ENCODE measurements at regions not wholly inside any gene's neighbourhood (a gene's known extent, or its start where the extent isn't known, plus 50 kb on each side); places are given as distances from the start of the nearest gene placed in this dataset.

DNA sequence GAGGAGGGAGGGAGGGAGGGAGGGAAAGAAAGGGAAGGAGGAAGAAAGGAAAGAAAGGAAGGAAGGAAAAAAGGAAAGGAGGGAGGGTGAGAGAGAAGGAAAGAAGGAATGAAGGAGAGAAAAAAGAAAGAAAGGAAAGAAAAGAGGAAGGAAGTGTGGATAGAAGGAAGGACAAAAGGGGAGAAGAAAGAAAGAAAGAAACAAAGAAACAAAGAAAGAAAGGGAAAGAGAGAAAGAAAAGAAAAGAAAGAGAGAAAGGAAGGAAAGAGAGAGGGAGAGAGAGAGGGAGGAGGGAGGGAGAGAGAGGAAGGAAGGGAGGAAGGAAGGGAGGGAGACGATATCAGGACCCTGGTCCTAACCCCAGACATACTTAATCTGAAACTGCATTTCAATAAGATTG lies 146.2 kb upstream of the ZC3H11B start (continued):
- no peak for TF ChIP-seq CHD2 (IDR thresholded peaks at IDR 0.05; ENCODE audit: low read length, partially characterized antibody)
- TF ChIP-seq TEAD4 (IDR thresholded peaks at IDR 0.05; ENCODE audit: borderline replicate concordance, insufficient read depth): no peak
- no peak for TF ChIP-seq RFX5 (IDR thresholded peaks at IDR 0.05; ENCODE audit: low read length)

DNA sequence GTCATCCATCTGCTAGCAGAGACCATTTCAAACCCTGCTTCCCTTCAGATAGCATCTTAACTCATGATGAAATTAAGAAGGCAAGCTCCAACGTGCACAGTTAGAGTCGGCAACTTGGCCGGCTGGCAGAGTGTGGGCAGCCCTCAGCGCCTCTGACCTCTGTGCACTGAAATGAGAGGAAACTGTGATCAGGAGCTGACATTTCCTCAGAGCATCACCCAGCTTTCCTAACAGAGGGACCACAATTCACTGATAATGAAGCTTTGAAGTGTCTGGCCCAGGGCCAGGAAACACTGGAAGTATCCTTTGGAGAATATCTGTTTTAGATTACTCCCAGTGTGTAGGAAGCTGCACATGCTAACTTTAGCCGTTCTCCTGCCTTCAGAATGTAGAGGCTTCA lies 145.0 kb upstream of the ZC3H11B start:
- no peak overlapping the region; a peak in 1 of 4 replicates for H3K4me3 ChIP-seq (ENCODE audit: low read depth in 2 of 2, low read length in 1 of 2)
- no peaks in the 10 kb centered on the region for H4K20me1 ChIP-seq (ENCODE audit: insufficient read depth)
- H3K36me3 ChIP-seq (replicated peaks in 1 of 2; ENCODE audit: control insufficient read depth in 1 of 2, insufficient read depth in 2 of 2, low read length in 1 of 2): no peaks in the 10 kb centered on the region
- H3K9me2 ChIP-seq: no peaks in the 10 kb centered on the region
- 20% methylated on average over 5 of the region's 5 CpGs for WGBS (ENCODE audit: low lambda C conversion rate)
- POLR2A ChIA-PET: no interaction called here
- H3K79me2 ChIP-seq (ENCODE audit: insufficient read depth): no peaks in the 10 kb centered on the region
- H3K27ac ChIP-seq (ENCODE audit: low read depth in 2 of 2, low read length in 1 of 2): peak overlapping the region in 1 of 2 experiments; percentile 87; a peak in 2 of 4 replicates
- no peaks in the 10 kb centered on the region for H3K27me3 ChIP-seq (ENCODE audit: insufficient read depth)
- H3K9ac ChIP-seq: no peak overlapping the region
- peak overlapping the region; percentile 4; the same call in 1 of the 2 replicates for H3K4me2 ChIP-seq
- H2AFZ ChIP-seq (ENCODE audit: low read depth): no peak overlapping the region
- peaks cover 0 to 18% of the 10 kb centered on the region in 2 experiments; a peak in 2 of 4 replicates for H3K4me1 ChIP-seq (ENCODE audit: control insufficient read depth in 1 of 2, insufficient read depth in 2 of 2, low read depth in 1 of 2, low read length in 1 of 2)
- no peaks in the 10 kb centered on the region for H3K9me3 ChIP-seq
- CTCF ChIA-PET: interaction anchor here (1.3 to 1.7 kb wide), 2 partner anchors 12 to 21 kb away, joined by 4 to 6 read pairs; no protein-coding TSS in a partner anchor
- H3F3A ChIP-seq (replicated peaks; ENCODE audit: insufficient read depth): no peaks in the 10 kb centered on the region
- peak; percentile 60 for DNase-seq
- no peak for TF ChIP-seq CHD2 (IDR thresholded peaks at IDR 0.05; ENCODE audit: low read length, partially characterized antibody)
- TF ChIP-seq ELF1 (IDR thresholded peaks at IDR 0.05): no peak
- TF ChIP-seq MEF2A (IDR thresholded peaks at IDR 0.05; ENCODE audit: borderline replicate concordance, low read depth): no peak
- no peak for TF ChIP-seq EZH2phosphoT487 (IDR thresholded peaks at IDR 0.05; ENCODE audit: borderline replicate concordance, low read depth)
- TF ChIP-seq CTCF (IDR thresholded peaks at IDR 0.05): no peak
- no peak for TF ChIP-seq ZBTB33 (IDR thresholded peaks at IDR 0.05; ENCODE audit: borderline replicate concordance, low read depth)
- TF ChIP-seq NRF1 (IDR thresholded peaks at IDR 0.05; ENCODE audit: low read depth, low read length): 0 out of 2 replicates have a peak, but pooled peaks have one; percentile 24
- TF ChIP-seq, protein P1, sequence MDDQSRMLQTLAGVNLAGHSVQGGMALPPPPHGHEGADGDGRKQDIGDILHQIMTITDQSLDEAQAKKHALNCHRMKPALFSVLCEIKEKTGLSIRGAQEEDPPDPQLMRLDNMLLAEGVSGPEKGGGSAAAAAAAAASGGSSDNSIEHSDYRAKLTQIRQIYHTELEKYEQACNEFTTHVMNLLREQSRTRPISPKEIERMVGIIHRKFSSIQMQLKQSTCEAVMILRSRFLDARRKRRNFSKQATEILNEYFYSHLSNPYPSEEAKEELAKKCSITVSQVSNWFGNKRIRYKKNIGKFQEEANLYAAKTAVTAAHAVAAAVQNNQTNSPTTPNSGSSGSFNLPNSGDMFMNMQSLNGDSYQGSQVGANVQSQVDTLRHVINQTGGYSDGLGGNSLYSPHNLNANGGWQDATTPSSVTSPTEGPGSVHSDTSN (IDR thresholded peaks at IDR 0.05): no peak
- TF ChIP-seq FOXJ3 (CRISPR knock-in tag; IDR thresholded peaks at IDR 0.05): 0 out of 2 replicates have a peak, but pooled peaks have one; percentile 29
- no peak for TF ChIP-seq JUND (IDR thresholded peaks at IDR 0.05)
- TF ChIP-seq RAD21 (IDR thresholded peaks at IDR 0.05; ENCODE audit: low read length): no peak; the same call in 1 of the 2 replicates
- TF ChIP-seq GABPA (IDR thresholded peaks at IDR 0.05; ENCODE audit: low read depth): no peak
- no peak for TF ChIP-seq FOXM1 (IDR thresholded peaks at IDR 0.05; ENCODE audit: low read depth)
- TF ChIP-seq RCOR1 (IDR thresholded peaks at IDR 0.05; ENCODE audit: low read length): peak; percentile 64; the same call in 1 of the 2 replicates
- TF ChIP-seq, protein P2, sequence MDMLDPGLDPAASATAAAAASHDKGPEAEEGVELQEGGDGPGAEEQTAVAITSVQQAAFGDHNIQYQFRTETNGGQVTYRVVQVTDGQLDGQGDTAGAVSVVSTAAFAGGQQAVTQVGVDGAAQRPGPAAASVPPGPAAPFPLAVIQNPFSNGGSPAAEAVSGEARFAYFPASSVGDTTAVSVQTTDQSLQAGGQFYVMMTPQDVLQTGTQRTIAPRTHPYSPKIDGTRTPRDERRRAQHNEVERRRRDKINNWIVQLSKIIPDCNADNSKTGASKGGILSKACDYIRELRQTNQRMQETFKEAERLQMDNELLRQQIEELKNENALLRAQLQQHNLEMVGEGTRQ (IDR thresholded peaks at IDR 0.05; ENCODE audit: borderline replicate concordance, low read depth, low read length): no peak
- TF ChIP-seq MAX (IDR thresholded peaks at IDR 0.05; ENCODE audit: low read depth): no peak
- TF ChIP-seq TAF1 (IDR thresholded peaks at IDR 0.05; ENCODE audit: borderline replicate concordance, low read depth, low read length): no peak
- TF ChIP-seq, protein P3, sequence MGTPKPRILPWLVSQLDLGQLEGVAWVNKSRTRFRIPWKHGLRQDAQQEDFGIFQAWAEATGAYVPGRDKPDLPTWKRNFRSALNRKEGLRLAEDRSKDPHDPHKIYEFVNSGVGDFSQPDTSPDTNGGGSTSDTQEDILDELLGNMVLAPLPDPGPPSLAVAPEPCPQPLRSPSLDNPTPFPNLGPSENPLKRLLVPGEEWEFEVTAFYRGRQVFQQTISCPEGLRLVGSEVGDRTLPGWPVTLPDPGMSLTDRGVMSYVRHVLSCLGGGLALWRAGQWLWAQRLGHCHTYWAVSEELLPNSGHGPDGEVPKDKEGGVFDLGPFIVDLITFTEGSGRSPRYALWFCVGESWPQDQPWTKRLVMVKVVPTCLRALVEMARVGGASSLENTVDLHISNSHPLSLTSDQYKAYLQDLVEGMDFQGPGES (IDR thresholded peaks at IDR 0.05; ENCODE audit: low read depth, low read length): no peak
- TF ChIP-seq RXRA (IDR thresholded peaks at IDR 0.05; ENCODE audit: borderline replicate concordance, low read depth): no peak
- TF ChIP-seq, protein P4, sequence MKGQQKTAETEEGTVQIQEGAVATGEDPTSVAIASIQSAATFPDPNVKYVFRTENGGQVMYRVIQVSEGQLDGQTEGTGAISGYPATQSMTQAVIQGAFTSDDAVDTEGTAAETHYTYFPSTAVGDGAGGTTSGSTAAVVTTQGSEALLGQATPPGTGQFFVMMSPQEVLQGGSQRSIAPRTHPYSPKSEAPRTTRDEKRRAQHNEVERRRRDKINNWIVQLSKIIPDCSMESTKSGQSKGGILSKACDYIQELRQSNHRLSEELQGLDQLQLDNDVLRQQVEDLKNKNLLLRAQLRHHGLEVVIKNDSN (IDR thresholded peaks at IDR 0.05; ENCODE audit: borderline replicate concordance, low read depth): no peak
- no peak for TF ChIP-seq SIN3A (IDR thresholded peaks at IDR 0.05; ENCODE audit: borderline replicate concordance, low read depth, low read length)
- peak; percentile 77 for TF ChIP-seq NFIC (IDR thresholded peaks at IDR 0.05; ENCODE audit: borderline replicate concordance)
- TF ChIP-seq TCF12 (IDR thresholded peaks at IDR 0.05): peak; percentile 70; the same call in 1 of the 2 replicates
- TF ChIP-seq POLR2AphosphoS5 (IDR thresholded peaks at IDR 0.05; ENCODE audit: low read depth, low read length): no peak

Data from SK-N-SH (cell line).